Right renal cortex interstitium (tissue), 3 donors: ENCODE measurements at regions not wholly inside any gene's neighbourhood (a gene's known extent, or its start where the extent isn't known, plus 50 kb on each side); places are given as distances from the start of the nearest gene placed in this dataset.

Experiments
- DNase-seq, 3 donors: peaks; one replicate each; pipeline ENCODE4 v3.0.0-alpha.2; 2013; ENCODE audit warnings: low read depth in 3 of 3, low spot score in 2 of 3

DNA sequence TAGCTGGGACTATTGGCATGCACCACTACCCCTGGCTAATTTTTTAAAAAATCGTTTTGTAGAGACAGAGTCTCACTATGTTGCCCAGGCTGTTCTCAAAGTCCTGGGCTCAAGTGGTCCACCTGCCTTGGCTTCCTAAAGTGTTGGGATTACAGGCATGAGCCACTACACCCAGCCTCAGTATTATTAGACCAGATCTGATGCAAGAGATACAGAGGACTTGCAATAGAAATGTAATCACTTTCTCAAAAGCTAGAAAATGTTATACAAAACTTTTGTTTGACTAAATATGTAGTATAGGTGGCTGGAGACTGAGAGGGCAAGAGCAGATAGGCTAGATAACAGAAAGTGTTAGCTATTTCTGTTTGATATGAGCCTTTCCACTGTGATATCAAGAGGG is 531.9 kb downstream of the SOX2 start:
- no peak for DNase-seq

- DNase-seq = no peak
Measured at GRCh38 chr3:182244222-182244971, 532.7 kb downstream of the SOX2 start.

DNA sequence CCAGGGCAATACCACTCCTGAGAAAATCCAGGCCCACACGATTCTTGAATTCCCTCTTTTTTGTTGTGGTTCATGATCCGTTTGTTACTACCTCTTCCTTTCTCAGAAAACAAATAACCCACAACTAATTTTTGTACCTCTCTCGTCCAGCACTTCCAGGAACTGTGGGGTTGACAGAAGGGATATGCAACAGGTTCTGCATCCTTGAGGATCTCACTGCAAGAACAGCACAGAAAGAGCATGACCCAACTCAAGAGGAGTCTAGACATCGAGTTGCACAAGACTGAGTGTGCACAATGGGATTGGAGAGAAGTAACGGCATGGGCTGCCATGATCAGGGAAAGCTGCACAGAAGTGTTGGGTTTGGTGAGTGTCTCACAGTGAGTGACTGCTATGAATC is 533.3 kb downstream of the SOX2 start:
- DNase-seq = no peak

GRCh38 chr3:182246870-182247269 is 535.1 kb downstream of the SOX2 start:
- DNase-seq = no peak

DNA sequence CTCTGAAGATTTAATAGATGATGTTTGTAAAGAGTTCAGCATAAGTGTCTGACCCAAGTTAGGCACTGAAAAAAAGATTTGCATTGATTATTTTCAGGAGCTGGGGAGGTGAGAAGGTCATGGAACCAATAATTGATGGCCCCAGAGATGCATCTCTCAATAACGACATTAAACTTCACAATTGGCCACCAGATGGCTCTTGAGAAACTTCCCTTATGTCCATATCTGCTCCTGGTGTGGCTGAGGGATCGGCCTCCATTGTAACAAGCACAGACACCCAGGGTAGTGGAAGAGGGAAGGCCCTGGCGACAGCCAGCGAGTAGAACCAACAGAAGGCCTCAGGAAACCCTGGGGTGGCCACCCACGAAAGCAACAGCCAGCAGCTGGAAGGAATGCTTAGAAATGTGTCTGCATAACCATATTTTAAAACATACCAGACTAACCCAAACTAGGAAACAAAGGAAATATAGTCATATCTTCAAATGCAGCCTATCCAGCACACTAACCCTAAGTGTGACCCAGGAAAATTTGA is 536.7 kb downstream of the SOX2 start:
- no peak for DNase-seq

DNA sequence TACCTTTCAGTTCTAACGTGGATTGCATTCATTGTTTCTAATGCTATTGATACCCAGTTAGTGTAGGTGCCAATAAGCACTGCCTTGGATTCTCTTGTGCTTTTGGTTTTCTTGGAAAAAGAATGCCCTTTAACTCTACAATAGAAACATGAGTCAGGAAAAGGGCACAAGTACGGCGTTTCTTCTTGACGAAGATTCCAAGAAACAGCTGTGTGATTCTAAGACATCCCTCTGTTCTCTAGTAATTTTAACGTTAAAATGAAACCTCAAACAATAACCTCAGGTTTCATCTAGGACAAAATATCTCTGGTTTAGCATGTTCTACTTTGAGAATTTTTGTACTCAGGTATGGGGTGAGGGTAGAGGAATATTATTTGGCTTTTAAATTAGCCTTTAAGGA is 540.5 kb upstream of the ATP11B start:
- no peak for DNase-seq

GRCh38 chr3:182255158-182255557 is 538.1 kb upstream of the ATP11B start:
- DNase-seq = no peak

- no peak for DNase-seq
Measured at GRCh38 chr3:182257361-182257760, 535.9 kb upstream of the ATP11B start.

DNA sequence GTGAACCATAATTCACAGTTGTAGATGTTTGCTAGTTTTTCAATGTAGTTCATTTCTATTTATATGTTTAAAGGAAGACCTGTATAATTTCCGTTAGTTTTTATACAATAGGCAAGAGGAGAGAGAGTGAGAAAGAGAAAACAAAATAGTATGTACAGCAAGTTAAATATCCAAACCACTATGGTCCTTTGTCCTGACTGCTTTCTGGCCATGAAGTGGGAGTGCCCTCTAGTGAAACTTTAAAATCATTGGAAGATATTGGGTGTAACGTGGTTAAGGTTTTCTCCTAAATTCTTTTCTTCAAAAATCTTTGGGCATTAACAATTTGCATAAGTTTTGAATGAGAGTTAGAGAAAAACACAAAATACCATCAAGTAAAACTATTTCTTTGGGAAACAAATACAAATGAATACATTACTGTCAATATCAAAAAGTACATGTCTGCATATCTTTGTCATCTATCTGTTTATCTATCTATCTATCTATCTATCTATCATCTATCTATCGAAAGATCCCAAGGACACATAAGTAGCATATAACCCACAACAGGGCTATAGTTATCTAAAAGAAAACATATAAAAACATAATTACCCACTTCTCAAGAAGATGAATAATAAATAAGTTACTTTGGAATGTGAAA is 534.6 kb upstream of the ATP11B start:
- DNase-seq = no peak

DNA sequence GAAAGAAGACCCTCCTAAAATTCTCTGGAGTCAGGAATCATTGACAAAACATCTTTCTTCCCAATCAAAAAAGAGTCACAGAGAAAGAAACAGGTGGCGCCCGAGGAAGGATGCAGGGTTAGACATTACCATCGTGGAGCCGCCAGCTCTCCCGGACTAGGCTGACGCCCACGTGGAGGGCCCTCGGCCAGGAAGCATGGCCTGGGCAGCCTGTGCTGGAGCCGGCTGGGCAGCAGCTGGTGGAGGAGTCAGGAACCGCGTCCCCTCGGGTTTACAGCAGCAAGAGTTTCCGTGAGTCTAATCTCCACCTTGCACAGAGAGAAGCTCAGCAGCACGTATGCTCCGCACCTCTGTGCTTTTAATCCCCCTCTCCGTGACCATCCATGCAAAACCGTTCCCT is 533.7 kb upstream of the ATP11B start:
- DNase-seq = no peak

GRCh38 chr3:182261041-182261440 is 532.3 kb upstream of the ATP11B start:
- DNase-seq = no peak

- no peak for DNase-seq
Measured at GRCh38 chr3:182268711-182269110, 524.6 kb upstream of the ATP11B start.

GRCh38 chr3:182276512-182276911 is 516.8 kb upstream of the ATP11B start:
- DNase-seq = no peak

GRCh38 chr3:182284793-182285192 is 508.5 kb upstream of the ATP11B start:
- DNase-seq = no peak

- DNase-seq = no peak
Measured at GRCh38 chr3:182292591-182292990, 500.7 kb upstream of the ATP11B start.

DNA sequence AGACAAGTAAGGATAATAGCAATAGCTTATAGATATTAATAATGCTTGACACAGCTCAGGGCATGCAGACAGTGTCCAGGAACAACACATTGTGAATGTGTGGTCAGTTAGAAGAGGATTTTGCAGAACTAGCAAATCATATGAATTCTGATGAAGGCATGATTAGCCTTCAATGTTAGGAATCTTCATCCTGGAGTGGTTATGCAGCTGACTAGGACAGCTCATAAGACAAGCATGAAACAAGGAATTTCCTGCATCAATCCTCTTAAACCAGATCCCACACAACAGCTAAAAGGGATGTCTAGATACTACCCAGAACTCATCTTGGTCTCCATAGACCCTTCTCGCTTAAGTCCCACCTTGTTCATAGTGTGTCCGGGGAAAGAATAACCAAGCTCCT is 499.0 kb upstream of the ATP11B start:
- no peak for DNase-seq

DNA sequence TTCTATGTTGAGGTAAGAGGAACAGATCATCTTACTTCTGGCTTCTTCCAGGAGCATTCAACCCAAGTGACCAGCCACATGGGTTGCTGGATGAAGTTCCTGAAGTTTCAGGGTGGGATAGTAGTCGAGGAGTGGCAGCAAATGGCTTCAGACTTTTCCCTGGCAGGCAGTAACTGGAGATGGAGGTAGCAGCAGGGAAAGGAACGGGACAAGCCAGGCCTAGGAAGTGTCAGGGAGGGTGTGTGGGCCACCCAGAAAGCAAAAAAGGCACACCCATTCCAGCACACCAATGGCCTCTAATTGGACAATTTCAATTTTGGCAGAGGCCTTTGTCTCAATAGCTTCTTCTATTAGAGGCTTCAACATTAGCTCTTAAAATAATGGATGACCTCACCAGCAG is 498.6 kb upstream of the ATP11B start:
- no peak for DNase-seq

DNA sequence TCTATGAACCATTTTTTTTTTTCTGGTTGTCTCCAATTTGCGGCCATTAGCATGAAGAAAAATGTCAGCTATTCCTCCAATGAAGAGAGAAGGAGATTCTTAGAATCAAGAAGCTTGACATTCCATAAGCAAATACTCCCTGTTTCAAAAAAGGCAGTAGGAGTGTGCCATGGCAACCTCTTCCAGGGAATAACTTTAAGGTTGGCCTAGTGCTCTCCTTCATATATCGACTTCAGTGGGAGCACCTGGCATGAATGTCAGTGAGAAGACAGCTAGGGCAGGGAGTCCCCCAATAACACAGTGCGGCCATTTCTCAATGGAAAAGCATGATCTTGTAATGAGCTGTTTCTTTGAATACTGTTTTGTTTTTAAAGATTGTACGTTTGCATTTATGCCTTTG is 493.0 kb upstream of the ATP11B start:
- no peak for DNase-seq

GRCh38 chr3:182303169-182303568 is 490.1 kb upstream of the ATP11B start:
- no peak for DNase-seq

DNA sequence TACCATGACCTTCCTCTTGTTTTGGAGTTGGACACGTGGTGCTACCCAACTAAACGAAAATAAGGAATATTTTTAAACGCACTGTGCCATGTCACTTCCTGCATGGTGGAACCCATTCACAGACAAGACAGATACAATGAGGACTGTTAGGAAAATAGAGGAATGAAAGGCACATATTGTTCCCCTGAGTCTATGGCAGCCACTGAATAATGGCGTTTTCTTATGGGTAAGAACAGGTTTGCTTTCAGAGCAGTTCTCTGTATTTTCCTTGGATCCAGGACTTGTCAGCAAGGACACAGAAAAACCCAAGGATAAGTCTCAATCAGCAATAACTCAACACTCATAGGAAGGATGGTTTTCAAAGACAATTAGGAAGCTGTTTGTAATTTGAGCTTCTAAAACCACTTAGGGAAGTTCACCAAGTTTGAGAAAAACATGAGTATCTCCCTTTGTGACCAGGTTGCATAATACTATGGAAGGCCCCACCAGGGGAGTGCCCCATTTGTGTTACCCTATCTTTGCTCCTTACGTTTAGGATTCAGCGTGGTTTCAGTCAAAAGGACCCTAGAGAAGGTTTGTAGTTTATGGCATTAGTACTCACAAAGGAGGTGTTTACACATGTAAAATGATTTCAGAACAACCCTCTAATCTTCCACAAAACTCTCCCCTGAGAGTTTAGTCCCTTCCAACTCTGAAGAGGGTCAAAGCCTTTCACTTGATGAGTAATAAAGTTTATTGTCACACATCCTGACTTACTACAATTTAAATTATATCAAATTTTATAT is 487.2 kb upstream of the ATP11B start:
- DNase-seq = no peak

DNA sequence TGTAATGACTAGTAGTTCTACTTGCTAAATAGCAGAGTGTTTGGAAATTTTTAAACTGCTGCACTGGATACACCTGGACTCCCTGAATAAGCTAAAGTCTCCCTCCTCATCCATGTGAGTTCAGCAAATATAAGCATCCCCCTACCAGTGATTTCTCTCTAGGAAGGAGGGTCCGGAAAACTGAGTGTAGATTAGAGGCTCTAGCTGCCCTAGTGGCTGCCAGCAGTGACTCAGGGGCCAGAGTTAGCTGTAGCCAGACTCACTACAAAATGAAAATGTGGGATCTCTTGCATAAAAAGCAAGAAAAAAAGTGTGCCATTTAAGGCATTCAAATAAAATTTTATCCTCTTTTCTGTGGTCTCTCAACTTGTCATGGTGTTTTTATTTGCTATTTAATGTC is 485.0 kb upstream of the ATP11B start:
- DNase-seq = no peak

DNA sequence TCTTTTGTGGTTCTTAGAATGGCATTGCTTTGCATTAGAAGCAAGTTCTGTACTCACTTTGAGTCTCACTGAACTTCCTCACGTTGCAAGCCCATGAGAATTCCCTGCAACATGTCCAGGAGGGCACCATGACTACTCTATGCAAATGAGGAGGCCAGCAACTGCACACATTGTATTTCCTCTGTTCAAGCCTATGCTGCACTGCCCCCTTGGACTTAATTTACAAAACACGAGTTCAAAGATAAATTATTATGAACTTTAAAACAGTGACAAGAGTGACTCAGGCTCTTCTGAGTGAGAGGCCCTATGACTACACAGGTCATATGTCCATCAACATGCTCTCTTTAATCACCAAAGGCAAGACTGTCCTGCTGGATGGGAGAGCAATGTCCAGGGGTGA is 484.2 kb upstream of the ATP11B start:
- no peak for DNase-seq
